GM19372 (cell line): ENCODE measurements at regions not wholly inside any gene's neighbourhood (a gene's known extent, or its start where the extent isn't known, plus 50 kb on each side); places are given as distances from the start of the nearest gene placed in this dataset.

Source experiments
- ATAC-seq: cut with Tn5 transposase; IDR thresholded peaks from one replicate; pipeline ENCODE4 v1.9.1; 2021; ENCODE audit warnings: mild to moderate bottlenecking, low read depth, moderate library complexity; ENCODE audit not compliant: unreplicated experiment

DNA sequence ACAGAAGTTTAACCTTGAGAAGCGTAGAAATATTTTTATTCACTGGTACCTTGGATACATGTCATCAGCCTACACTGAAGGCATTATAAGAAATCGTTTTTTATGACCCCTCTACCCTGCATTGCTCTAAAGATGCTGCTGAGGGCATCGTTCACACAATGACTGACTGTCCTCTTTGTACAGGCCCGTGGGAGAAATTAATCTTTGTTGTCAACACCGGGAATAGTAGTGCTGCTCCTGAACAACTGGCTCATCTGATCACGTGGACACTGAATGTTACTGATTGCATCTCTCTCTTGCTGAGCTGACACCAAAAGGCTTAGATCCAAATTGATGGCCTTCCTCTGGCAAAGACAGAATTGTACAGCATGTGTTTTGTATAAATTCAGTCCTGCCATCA lies 157.1 kb upstream of the SMLR1 start:
- ATAC-seq = no peak

DNA sequence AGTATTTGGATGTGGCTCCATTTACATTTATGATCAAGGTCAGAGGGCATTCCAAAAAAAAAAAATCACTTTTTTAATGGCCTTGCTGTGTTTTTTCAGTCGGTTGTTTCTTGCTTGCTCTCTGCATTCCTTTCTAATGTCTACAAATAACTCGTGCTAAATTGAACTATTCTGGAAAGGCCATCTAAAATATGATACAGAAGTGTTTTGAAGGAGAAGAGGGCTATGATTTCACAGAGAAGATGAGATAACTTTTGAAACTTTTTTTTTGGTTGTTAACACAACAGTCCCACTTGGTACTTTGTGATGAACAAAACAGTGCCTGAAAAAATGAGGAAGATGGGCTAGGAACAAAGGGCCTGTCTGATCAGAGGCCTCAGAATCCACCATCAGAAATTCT lies 156.1 kb upstream of the SMLR1 start:
- no peak for ATAC-seq

DNA sequence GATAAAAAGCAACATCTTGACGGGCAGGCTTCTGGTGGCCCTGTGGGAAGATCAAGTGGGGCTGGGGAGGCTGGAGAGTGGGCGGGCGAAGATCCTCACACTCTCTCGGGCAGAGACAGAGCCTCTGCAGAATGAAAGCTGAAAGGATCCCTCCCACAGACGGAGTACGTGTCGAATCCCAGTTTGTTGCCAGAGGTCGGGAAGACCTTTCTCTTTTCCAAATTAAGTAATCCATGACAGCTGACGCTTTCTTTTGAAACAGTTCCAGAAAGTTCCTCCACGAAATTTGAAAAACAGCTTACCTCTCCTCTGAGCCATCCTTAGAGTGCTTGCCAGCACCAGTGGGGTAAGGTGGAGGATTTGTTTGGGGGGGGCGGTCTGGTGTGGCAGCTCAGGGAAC lies 155.6 kb upstream of the SMLR1 start:
- ATAC-seq = no peak

DNA sequence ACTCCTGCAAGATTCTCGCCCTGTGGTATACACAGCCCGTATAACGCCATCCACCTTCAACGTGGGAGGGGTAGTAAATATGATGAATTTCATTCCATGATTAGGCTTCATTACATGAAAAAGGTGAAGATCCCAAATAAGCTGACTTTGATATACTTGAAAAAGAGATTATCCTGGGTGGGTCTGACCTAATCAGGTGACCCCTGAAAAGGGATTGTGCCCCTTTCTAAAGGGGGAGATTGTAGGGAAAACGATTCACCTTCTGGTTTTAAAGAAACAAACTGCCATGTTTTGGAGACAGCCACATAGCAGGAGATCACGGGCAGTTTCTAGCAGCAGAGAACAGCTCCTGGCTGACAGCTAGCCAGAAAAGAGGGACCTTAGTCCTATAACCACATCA lies 155.1 kb upstream of the SMLR1 start:
- no peak for ATAC-seq

DNA sequence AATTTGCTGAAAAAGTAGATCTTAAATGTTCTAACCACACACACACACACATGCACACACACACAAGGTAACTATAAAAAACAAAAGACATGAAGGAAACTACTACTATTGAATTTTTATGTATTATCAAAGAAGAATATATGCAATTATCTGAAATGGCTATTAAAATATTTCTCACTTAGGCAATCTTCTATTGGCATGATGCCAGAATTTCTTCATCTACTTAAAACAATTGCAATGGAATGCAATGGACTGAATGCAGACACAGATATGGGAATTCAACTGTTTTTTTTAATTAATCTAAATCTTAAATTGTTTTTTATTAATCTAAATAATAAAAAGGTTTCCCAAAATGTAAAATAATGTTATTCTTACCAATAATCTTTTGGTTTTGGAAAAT lies 152.6 kb upstream of the SMLR1 start:
- ATAC-seq = no peak

DNA sequence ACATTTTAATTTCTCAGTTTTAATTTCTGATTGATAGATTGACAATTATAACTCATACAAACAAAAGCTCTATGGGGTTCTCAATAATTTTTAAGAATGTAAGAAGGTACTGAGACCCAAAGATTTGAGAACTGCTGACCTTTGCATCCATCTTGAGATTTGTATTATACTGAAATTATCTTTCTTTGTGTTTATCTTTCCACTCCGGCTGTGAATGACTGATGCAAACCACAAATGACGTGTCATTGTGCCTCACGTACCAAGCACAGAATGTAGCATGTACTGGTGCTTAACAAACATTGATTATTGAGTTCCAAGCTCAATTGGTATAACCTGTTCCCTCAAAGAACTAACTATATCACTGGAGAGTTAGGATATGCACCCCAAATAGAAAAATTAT lies 152.1 kb upstream of the SMLR1 start:
- no peak for ATAC-seq

DNA sequence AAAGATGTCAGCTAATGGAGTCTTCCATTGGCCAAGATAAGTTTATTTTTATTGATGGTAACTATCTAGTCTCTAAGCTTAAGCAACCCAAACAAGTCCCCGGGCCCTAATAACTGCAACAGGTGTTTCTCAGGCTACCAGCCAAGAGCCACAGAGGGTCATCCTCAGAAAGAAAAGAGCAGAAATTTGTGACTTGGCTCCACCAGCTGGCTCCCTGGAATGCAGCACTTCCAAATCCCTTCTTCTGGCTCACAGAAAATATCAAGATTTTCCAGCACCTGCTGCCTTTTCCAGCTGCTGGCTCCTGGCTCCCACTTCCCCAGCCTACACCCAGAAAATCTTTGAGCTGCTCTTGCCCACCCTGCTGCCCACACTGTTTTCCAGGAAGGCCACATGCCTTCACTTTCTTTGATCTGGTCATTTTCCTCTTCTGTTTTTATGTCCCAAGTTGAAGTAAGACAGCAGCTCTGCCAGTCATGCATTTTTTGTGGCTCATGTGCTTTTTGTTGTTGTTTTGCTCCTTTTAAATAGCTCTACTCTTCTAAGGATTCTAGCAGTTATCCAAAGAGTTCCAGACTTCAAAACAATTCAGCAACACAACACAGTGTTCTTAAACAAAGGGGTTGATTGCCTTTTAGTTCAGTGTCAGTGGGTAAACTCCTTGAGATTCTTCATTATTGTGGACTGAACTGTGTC lies 151.0 kb upstream of the SMLR1 start:
- ATAC-seq = no peak

DNA sequence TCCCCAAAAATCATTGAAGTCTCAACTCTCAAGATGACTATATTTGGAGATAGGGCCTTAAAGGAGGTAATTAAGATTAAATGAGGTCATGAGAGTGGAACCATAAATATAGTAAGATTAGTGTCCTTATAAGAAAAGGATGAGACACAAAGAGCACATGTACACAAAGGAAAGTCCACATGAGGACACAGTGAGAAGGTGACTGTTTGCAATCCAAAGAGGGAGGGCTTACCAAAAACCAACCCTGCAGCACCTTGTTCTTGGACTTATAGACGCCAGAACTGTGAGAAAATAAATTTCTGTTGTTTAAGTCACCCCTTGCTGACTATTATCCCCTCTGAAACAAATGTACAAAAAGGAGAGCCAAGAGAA lies 150.4 kb upstream of the SMLR1 start:
- ATAC-seq = no peak

DNA sequence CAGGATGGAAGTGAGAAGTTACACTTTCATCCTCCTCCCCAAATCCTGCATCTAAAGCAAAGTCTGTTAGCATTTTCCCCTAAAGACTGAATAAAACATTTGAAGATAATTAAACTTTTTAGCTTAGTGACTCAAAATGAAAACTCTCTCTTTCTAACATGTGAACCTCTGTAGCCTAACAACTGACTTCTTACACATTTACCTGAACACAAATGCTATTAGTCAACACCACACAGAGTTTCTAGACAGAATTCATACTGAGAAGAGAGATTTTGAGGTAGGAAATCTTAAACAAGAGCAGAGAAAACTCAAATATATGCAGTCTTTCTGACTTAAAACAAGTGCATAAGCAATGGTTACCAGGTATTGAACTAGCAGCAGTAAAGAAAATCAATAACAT lies 149.9 kb upstream of the SMLR1 start:
- ATAC-seq = no peak

DNA sequence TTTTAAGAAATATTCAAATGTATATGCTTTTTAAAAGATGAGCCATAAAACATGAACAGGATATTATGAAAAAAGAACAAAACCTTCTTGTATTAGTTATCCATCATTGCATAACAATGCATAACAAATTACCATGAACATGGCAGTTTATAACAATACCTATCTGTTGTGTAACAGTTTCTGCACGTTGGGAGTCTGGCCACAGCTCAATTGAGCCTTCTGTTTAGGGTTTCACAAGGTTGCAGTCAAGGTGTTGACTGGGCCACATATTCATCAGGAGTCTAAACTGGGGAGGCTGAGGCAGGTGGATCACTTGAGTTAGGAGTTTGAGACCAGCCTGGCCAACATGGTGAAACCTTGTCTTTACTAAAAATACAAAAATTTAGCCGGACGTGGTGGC lies 149.4 kb upstream of the SMLR1 start:
- ATAC-seq = no peak

DNA sequence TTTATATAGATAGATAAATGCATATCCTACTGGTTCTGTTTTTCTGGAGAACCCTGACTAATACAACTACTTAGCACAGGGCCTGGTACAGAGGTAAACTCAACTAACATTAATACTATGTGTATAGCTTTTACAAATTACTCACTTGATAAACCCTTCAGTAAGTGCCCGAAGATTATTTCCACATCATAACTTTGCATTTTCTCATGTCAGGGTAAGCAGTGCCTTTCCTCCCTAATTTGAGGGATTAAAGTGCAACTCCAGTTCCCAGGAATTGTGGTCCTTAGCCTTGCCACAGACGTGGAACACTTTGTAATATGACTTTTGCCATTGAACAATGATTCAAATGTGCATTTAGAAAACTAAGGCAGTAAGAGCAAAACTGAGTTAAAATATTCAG lies 147.5 kb upstream of the SMLR1 start:
- no peak for ATAC-seq

DNA sequence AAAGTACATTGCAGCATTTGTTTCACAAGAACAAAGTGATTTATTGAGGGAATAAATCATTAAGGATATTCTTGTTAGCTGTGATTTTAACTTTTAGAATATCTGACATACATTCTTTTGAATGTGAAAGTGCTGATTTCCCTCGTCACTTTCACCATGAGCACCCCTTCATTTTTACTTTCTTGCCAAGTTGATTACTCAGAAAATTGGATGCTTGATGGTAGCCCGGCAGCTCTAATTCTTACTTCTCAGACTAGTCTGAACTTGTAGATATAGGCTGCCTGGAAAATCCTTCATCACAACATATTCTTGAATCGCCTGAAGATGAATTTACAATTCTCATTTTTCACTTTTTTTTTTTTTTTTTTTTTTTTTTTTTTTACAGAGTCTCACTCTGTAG lies 147.1 kb upstream of the SMLR1 start:
- no peak for ATAC-seq

DNA sequence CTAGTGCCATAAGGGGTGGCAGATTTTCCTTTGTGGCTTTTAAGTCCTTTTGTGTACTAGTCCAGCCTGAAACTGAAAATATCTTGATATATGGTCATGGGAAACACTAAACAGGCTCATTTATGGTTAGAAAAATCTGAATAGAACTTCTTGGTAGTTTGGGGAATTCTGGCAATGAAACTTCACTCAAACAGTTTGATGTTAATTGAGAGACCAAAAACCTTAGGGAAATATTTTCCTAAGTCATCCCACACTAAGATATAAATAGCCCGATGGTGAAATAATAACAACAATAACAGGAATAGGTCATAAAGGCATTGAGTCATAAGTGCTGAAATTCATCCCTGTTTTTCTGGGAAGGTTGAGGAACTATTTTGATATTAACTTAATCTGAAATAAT lies 146.2 kb upstream of the SMLR1 start:
- no peak for ATAC-seq

DNA sequence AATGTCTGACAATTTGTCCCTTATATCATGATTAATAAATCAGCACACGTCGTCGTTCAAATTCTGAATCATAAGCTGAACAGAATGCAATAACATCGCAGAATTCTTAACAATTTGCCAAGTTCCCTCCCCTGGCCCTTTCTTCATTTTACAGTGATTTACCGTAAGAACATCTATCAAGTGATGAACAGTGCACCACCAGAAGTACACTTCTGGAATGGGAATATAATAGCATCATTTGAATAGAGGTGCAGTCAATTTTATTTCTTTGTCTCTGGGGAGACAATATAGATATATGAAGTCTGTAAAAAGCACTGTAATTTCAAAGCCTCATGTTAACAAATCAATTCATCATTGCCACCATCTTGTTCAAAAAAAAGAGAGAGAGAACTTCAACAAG lies 145.1 kb upstream of the SMLR1 start:
- no peak for ATAC-seq

DNA sequence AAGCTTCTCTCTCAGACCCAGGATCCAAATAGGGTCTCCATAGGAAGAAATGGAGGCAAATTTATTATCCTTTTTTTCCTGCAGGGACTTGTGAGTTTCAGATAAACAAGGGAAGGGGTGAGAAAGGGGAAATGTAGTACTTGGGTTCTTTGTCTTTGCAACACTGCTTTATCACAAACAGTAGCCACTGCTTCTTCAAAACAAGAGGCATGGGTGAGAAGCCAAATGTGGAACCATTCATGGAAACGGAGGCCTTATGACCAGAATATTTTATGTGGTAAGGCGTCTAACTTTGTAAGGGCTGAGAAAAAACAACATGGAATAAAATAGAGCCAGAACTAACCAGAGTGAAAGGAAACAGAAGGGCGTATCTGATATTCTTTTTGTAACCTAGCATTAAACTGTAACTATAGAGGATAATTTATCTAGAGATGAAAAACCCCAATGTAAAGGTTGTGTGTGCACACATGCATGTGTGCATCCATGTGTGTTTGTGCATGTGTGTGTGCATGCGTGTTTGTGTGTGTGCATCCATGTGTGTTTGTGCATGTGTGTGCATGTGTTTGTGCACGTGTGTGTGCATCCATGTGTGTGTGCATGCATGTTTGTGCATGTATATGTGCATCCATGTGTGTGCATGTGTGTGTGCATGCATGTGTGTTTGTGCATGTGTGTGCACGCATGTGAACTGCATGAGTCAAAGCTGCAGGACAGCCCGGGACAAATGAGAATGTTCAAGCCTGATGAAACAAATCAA lies 143.3 kb upstream of the SMLR1 start:
- ATAC-seq = no peak

DNA sequence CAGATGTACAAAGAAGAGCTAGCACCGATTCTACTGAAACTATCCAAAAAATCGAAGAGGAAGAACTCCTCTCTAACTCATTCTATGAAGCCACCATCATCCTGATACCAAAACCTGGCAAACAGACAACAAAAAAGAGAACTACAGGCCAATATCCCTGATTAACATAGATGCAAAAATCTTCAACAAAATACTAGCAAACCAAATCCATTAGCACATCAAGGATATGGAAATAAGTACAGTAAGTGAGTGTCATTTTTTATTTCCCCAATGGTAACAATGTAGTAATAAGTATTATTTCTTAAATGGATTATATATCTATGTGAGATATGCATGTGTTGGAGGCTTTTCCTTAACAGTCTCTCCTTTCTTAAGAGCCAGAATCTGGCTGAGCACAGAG lies 134.5 kb upstream of the SMLR1 start:
- ATAC-seq = no peak

DNA sequence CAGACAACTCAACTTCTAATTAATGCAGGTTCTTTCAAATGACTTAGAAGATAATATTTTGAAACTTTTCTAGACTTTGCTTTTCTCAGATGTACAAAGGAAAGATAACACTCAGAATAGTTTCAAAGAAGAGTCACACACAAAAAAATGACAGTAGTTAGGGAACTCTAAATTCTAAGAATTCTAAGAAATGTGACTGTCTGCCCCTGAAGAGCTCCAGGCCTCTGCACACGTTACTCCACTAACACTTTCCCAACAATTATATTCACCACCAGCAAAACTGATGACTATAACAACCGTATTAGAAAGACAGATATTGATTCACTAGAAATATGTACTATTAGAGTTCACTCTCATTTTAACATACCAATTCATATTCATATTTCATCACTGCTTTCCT lies 133.3 kb upstream of the SMLR1 start:
- ATAC-seq = no peak

DNA sequence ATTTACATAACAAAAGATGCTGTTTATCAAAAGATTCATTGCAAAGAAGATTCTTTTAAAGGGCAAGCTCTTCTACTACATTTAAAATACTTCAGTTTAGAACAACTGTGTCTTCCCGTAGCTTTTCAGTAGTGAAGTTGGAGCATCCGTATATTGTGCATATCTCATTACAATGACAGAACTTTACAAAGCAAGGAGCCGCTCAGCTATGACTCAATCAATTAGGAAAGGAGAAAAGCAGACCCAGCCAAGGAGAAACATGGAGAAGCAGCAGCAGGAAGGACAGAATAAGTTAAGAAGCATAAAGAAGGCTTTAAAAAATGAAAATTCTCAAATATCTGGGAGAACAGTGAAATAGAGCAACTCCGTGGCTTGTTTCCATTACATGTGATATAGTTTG lies 132.6 kb upstream of the SMLR1 start:
- ATAC-seq = no peak

DNA sequence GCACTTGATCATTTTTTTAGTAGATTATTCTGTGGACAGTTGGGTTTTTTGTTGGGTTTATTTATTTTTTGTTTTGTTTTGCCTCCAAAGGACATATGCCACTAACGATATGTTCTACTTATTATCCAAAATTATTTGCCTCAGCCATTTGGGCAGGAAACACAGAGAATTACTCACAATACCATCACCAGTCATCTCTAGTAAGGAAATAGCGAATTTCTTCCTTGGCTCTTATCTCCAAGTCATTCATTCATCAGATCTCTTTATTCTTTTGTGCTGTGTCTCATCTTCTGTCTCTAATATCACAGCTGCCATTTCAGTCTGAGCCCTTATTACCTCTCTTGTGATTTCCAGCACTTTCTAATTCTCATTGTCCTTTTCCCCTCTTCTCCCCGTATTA lies 130.4 kb upstream of the SMLR1 start:
- no peak for ATAC-seq

DNA sequence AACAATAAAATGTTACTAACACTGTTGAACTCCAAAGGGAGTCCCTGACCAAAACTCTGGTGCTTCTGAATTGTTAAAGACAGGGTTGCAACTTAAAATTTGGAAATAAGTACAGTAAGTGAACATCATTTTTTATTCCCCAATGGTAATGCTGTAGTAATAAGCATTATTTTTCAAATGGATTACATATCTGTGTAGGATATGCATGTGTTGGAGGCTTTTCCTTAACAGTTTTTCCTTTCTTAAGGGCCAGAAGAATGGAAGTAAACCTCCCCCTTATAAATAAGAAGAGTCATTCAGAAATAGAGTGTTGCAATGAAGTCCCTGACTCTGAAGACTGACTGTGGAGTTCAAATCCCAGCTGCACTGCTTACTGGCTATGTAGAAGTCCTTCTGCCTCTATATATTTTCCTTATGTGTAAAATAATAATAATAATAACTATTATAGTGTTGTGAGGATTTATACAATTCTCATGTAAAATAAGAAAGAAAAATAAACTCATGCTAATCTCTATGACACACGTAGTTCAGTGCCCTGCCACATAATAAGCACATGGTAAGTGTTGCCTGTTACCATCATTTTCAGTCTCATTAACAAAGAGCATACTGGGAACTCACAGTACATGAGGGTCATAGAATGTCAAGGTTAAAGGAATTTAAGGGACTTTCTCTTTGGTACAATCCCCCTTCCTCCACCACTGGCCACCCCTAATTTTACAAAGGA lies 129.8 kb upstream of the SMLR1 start:
- peak; percentile 44 for ATAC-seq

DNA sequence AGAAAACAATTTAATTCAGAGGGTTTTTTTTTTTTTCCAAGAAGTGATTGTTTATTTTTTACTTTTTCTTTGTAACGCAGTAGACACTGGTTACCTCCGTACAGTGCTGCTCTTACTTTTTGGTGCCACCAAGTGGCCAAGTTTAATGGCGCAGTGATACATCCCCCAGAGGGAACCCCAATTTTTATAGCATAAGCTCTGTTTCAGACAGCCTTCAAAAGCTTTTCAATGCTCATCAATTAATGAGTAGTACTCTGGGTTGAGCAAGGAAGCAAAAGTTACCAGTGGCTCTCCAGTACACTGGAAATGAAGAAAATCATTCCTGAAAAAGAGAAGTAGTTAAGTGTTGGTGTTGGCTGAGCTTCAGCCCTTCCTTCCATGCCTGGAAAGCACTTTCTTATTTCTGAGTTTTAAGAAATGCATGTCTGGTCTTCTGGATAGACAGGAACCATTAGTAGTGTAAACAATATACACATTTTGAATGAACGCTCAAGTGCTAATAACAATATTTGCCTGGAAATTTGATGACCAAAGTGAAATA lies 129.1 kb upstream of the SMLR1 start:
- ATAC-seq = peak; percentile 95

DNA sequence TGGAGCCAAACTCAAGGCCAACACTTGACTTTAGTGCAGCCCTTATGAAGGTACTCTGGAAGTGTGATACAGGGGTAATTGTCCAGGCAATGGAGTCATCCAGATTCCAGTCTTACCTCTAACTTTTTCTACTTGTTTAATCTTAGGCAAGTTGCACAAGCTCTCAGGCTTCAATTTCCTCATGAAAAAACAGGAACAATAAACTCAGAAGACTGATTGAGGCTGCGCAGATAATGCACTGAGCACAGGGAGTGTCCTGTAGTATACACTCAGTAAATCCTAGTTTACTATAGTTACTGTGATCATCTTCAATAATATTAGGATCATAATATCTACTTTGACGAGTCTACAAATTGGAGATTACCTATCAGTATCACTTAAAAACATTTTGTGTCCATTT lies 127.5 kb upstream of the SMLR1 start:
- no peak for ATAC-seq
